OCI-LY7 (cell line): ENCODE measurements at regions not wholly inside any gene's neighbourhood (a gene's known extent, or its start where the extent isn't known, plus 50 kb on each side); places are given as distances from the start of the nearest gene placed in this dataset.

ENCODE experiments used
- EZH2phosphoT487 ChIP-seq: fragments of 200-600 bp; sonication (generic); IDR thresholded peaks from 2 replicates; pipeline ENCODE4 v1.6.1; 2018; ENCODE audit warnings: low read depth, borderline replicate concordance, mild to moderate bottlenecking, mixed run types, antibody characterized with exemption, low read length, moderate library complexity, mixed read lengths
- TF ChIP-seq, protein P1 (sequence below): fragments of 200-600 bp; sonication (generic); conservative IDR thresholded peaks from 2 replicates; pipeline ENCODE4 v1.5.1; 2014; ENCODE audit warnings: mild to moderate bottlenecking, antibody characterized with exemption, low read length, moderate library complexity, mixed read lengths

DNA sequence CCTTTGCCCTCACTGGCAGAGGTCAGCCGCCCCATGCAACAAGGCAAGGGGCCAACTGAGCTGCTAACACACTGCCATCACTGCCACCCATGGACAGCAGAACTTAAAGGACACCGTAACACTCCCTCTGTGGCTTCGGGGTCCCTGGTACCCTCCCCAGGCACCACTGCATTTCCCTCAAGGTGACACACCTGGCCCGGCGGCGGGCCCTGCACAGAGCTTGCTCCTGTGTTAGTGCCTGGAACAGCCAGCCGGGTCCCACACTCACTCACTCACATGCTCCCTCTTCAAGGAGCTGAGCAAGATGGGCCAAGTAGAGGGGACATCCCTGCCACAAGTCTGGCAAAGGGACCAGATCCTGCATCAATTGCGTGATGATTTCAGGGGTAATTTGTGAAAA is 126.5 kb upstream of the SOX4 start:
- TF ChIP-seq, protein P1, sequence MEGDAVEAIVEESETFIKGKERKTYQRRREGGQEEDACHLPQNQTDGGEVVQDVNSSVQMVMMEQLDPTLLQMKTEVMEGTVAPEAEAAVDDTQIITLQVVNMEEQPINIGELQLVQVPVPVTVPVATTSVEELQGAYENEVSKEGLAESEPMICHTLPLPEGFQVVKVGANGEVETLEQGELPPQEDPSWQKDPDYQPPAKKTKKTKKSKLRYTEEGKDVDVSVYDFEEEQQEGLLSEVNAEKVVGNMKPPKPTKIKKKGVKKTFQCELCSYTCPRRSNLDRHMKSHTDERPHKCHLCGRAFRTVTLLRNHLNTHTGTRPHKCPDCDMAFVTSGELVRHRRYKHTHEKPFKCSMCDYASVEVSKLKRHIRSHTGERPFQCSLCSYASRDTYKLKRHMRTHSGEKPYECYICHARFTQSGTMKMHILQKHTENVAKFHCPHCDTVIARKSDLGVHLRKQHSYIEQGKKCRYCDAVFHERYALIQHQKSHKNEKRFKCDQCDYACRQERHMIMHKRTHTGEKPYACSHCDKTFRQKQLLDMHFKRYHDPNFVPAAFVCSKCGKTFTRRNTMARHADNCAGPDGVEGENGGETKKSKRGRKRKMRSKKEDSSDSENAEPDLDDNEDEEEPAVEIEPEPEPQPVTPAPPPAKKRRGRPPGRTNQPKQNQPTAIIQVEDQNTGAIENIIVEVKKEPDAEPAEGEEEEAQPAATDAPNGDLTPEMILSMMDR = no peak
- TF ChIP-seq EZH2phosphoT487 = no peak
